HG03354 (cell line): ENCODE measurements at regions not wholly inside any gene's neighbourhood (a gene's known extent, or its start where the extent isn't known, plus 50 kb on each side); places are given as distances from the start of the nearest gene placed in this dataset.

Experiments
- ATAC-seq: cut with Tn5 transposase; IDR thresholded peaks from one replicate; pipeline ENCODE4 v1.9.1; 2021; ENCODE audit warnings: mild to moderate bottlenecking; ENCODE audit not compliant: unreplicated experiment, poor library complexity, severe bottlenecking

DNA sequence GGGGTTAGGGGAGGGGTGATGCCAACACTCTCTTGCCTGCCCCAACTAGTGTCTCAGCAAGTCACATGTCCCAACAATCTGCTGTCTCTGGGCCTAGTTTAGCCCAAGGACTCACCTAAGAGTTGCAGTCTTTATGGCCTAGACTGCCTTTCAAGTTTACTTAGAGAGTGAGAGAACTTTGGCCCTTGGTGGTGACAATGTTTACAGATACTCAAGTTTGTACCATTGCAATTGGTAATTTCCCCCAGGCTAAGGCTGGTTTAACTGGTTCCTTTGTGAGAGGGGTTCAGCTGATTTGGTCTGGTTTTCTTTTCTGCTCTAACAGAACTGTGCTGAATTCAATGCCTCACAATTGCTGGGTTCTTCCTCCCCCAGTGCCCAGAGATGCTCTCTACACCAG is 1279.9 kb upstream of the EYS start:
- ATAC-seq, result no peak

DNA sequence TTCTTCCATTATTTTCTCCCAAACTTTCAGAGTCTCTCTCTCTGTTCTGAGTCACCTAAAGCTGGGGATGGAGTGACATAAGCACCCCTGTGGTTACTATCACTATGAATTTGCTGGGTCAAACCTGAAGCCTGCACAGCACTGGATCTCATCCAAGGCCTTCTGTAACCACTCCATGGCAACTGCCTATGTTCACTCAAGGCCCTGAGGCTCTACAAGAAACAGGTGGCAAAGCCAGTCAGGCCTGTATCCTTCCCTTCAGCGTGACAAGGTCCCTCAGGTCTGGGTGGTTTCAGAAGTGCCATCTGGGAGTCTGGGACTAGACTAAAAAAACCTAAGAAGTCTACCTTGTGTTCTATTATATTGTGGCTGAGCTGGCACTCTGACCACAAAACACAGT is 1278.8 kb upstream of the EYS start:
- no peak for ATAC-seq

DNA sequence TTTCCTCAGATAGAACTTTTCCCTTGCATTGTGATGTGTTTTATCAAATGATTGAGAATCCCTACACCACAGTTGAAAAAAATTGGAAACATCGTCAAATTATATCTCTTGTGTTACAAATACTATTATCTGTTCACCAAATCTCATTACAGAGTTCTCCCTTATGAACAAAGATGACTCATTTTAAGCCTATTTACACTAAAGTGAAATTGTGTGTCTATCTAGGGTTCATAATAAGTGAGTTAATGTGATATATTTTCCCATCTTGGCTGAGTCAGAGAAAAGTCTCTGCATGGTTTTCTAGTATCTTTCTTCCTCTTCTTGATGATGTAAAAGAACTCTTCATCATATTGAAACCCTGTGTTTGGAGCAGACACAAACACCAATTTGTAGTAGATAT is 1263.3 kb upstream of the EYS start:
- no peak for ATAC-seq

DNA sequence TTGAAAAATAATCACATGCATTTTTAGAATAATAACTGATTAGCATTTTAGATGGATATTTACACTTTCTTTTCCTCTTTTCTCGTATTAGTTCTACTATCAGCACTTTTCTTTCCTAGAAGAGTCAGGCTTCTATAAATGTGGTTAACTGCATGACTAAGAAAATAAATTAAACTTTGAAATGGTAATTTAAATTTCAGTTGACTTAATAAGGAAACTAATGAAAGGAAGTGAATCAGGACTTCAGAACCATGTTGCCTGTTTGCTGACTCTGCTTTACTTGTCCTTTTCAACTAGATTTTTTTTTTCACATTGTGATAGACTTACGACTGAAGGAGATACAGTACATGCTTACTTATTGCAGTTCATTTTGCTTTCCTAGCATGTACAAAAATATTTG is 1258.2 kb upstream of the EYS start:
- ATAC-seq, result no peak

DNA sequence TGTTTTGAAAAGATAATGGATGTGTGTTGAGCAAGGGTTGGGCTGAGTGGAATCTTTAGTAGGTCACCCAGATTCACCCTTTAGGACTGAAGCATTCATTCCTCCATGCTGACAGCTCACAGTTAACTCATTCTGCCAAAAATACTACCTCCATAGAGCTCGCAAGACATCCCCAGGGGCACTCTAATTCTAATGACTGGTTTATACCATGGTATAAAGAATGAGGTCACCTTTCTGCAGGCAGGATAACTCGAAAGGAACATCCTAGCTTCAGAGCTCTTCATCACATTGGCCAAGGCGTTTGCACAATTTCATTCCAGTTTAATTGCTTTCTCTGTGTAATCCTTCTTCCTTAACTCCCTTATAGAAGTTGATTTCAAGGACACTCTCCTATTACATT is 1257.2 kb upstream of the EYS start:
- no peak for ATAC-seq

DNA sequence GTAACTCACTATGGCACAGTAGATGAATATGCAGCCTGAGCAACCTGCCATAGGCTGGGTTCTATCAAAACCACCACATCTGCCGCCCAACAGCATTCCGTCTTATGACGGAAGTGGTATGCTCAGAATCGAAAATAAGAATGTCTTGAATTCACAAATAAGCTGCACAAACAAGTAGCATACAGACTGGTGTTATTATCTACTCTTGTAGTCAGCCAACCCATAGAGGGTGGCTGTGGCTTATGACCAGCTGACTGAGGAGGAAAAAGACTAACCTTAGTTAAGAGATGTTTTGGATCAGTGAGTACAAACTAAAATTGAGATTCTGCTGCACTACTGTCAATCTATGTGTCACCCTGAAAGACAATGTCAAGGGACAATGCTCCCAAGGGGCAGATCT is 1255.1 kb upstream of the EYS start:
- no peak for ATAC-seq

DNA sequence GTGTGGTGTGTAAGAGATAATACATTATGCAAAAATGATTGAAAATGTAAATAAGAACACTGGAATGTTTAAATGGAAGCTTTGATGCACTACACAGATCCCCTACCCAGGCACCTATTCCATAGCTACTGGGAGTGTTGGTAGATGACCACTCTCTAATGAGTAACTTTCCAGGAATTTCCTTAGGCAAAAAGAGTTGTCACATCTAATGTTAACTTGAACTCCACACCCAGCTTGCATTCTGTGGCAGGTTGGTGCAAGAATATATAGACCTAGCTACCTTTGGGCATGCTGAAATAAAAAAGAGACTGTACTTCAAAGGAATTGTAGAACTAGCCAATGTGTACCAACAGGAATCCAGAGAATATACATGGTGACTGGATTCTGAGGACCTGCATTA is 1254.2 kb upstream of the EYS start:
- ATAC-seq, result no peak

DNA sequence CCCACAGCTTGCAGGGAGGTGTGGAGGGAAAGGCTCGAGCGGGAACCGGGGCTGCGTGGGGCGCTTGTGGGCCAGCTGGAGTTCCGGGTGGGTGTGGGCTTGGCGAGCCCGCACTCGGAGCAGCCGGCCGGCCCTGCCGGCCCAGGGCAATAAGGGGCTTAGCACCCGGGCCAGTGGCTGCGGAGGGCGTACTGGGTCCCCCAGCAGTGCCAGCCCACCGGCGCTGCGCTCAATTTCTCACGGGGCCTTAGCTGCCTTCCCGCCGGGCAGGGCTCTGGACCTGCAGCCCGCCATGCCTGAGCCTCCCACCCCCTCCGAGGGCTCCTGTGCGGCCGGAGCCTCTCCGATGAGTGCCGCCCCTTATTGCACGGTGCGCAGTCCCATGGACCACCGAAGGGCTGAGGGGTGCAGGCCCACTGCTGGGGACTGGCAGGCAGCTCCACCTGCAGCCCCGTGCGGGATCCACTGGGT is 1242.2 kb upstream of the EYS start:
- no peak for ATAC-seq

DNA sequence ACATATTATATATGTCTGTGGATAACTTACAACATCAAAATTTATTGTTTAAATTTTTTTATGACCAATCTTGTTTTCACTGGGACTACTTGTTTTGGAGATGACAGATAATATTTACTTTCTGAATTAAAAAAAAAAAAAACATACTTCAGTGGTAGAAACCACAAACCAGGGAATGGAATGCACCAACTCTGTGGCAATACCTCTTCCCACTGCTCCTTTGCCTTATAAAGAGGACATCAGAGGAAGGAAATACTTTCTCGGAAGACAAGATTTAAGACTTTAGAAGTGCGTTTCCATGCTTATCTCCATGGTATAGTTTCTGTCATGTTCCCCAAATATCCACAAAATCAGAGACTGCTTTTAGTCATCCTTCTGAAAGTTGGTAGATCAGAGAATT is 1241.1 kb upstream of the EYS start:
- ATAC-seq, result no peak

DNA sequence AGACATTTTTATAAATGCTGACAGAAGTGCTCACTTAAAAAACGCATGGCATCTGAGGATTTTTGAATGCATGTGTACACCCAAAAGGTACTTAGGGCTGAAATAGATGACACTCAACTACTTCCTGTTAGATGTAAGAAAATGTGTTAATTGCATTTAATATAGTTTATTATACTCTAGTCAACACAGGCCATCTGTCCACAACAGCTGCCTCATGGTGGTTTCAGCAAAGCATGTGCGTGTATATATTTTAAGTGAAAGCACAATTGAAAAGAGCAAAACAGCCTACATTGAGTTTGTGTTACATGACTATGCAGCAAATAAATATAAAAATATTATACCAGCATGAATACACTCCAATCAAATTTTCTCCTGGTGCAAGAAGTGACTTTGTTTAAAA is 1233.0 kb upstream of the EYS start:
- ATAC-seq, result no peak

DNA sequence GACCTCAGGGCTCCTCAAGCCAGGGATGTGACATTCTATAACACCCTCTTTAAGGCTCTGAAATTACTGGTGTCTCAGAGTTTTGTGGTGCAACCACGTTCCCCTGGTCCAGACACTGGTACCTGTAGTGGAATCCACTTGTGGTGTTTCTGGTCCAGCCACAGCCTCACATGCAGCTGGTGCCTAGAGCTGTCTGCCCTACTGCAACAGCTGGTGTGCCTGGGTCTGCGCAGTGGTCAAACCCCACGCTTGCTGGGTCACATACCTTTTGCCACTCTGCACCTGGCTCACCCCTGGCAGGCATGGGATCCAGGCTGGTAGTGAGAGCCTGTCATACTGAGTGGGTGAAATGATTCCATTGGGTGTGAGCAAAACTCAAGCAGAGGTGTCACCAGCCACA is 1230.2 kb upstream of the EYS start:
- no peak for ATAC-seq

DNA sequence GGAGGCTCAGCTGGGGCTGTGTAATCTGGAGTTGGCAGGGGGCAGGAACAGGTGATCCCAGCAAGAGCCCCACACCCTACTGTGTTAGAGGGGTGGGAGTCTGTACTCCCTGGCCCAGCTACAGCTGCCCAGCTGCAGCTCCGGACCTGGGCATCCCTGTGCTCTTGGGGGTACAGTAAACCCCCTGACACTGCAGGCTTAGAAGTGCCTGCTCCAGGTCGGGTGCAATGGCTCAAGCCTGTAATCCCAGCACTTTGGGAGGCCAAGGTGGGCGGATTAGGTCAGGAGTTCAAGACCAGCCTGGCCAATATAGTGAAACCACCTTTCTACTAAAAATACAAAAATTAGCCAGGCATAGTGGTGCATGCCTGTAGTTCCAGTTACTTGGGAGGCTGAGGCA is 1228.6 kb upstream of the EYS start:
- ATAC-seq, result no peak

DNA sequence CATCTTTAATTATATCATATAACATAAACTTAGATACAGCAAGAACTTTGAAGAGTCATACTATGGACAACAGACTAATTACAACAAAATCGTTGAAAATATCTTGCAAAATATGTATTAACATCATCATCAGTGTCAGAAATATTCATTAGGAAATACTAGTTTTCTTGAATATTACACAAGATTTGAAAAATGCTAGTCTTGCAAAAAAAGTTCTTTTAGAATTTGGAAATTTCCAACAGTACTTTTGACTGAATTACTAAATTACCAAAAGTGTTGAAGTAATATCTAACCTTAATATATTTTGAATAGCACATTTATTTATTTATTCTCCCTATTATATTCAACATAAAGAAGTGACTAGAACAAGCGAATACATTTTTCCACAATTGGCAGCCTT is 1224.8 kb upstream of the EYS start:
- no peak for ATAC-seq

DNA sequence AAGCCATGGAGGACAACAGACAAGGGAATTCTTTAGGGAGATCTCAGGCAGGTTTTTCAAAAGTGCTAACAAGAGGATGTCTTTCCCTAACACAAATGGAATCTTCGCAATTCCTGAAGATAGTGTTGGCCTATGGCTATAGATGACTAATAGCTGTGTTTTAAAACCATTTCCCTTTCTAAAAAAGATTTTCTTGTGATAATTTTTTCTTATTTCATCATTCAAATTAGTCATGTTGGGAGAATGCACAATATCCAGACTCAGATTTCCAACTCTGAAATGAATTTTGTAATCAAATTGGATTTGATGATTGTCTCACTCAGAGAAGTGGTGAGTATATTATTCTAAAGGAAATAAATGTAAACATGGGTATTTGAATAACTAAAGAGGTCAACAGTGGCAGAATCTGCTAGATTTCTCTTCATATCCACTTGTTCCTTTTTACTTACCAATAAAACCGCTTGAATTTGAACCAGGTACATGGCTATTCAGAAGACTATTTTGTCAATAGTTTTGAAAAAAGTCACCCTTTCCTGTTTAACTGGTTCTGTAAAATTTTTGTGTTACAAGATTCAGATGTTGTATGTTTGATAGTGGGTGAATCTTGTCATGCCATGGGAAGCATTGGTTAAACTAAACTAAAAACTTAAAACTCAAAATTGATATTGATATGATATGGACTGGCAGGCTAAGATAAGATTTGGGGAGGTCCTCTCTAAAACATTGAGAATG is 1223.7 kb upstream of the EYS start:
- no peak for ATAC-seq

DNA sequence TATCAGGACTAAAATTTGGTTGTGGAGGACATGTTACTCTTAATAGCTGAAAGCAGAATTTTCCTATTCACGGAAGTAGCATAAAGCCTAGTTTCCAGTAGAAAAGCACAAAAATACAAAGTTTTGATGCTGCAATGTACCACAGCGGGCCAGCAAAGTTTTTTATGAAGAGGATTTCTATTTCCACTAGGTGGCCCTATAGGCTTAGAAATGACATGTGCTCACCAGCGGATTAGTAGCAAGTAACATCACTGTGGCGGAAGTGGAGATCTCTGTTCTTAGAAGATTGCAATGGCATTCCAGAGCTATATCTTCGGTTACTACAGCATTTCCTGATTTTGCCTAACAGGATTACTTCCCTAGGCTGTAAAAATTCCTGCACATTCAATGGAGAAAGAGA is 1219.0 kb upstream of the EYS start:
- no peak for ATAC-seq

DNA sequence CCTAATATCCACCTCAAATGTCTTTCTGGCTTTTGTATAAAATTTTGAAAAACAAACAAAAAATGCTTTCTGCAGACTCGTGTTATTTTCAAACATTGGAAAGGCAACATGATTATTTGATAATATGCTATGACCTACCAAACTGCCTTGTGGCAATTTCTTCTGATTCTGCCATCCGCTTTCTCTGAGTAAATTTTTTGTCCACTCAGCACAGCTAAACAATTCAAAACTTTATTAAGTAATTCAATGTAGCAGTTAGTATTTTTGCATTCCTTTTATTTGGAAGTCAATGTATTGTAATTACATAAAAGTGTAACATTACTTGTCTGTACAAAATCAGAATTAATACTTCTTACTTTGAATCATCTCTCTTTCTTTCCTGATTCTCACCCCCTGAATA is 1206.6 kb upstream of the EYS start:
- no peak for ATAC-seq

DNA sequence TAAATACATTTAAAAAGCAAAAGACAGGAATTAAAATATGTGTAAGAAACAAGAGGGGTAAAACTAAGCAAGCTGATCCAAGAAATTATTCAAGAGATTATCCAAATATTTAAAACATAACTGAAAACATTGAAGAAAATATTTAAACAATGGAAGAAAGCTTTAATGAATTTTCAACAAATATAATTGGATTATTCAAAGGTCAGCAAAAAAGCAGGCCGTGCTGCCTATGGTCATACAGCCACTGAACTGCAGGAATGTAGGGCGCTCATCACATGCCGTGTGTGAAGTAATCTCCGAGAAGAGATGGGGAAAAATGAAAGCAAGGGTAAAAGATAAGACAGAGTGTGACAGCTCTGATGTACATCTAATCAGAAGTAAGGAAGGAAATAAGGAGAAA is 1195.4 kb upstream of the EYS start:
- ATAC-seq, result no peak

DNA sequence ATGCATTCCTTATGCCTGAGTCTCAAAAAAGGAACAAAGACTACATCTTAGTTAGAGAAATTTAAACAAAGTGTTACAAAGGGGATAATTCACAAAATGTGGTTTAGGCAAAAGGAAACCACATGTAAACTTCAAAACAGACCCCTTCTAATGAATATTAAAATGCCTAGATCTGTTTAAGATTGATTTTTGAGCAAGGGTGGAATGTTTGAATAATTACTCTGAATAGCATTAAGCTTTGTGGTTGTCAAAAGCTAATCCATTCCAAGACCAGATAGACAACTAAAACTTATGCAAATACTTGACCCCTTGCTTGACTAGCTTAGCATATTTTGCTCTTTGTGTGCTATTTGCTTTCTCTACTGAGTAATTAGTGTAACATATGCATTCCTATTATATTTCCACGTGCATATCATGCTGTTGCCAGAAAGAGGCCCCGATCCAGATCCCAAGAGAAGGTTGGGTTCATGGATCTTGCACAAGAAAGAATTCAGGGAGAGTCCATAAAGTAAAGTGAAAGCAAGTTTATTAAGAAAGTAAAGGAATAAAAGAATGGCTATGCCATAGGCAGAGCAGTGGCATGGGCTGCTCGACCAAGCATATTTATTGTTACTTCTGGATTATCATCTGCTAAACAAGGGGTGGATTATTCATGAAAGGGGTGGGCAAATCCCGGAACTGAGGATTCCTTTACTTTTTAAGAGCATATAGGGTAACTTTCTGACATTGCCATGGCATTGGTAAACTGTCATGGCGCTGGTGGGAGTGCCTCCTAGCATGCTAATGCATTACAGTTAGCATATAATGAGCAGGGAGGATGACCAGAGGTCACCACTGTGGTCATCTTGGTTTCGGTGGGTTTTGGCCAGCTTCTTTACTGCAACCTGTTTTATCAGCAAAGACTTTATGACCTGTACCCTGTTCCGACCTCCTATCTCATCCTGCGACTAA is 1193.4 kb upstream of the EYS start:
- ATAC-seq, result no peak

DNA sequence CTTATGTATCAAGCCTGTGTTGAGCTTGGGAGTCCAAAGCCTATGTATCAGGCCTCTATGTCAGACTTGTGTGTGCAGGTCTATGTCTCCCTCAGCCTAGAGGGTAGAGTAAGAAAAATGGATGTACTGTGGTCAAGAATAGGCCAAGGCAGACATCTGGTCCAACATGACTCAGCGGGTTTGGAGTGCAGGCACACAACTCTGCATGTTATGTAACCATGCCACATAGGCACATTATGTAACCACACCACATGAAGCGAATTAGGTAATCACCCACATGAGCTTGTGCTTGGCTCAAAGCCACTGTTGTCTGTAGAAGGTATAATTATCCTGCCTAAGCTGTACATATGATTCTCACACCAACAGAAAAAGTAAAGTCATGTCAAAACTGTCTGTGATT is 1190.5 kb upstream of the EYS start:
- ATAC-seq, result no peak

DNA sequence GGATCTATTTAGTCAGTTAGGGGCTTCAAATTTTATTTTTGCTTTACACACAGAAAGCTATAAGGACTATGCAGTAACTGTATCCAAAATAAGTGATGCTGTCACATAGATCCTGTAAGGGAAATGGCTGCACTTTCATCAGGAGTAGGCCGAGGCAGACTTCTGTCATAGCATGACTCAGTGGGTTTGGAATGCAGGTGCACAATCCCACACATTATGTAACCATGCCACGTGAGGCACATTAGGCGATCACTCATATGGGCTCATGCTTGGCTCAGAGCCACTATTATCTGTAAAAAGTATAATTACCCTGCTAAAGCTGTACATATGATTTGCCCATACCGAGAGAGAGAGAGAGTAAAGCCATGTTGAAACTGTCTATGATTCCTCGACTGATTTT is 1189.4 kb upstream of the EYS start:
- no peak for ATAC-seq

DNA sequence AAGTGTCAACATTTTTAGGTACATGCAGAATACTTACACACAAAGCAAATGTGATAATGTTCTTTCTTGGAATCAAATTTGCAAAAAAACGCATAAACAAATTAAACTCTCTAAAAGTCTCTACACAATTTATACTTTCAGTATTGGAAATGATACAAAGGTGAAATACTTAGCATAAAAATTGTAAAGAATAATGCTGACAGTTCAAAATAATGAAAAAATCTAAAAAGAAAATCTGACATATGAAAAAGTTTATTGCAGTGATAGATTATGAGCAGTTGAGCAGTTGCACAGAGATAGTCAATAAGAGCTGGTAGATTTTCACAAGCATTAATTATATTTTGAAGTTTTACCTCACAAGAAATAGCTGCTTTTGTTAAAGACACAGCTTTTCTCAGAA is 1176.4 kb upstream of the EYS start:
- no peak for ATAC-seq
